ENCODE measurements at regions not wholly inside any gene's neighbourhood (a gene's known extent, or its start where the extent isn't known, plus 50 kb on each side); places are given as distances from the start of the nearest gene placed in this dataset.

- Histone ChIP-seq H3K9me3 (ENCODE audit: control insufficient read depth in 2 of 3, insufficient read depth in 1 of 3, low read length in 3 of 3) (no peaks in the 10 kb centered on the region), H3K27ac (ENCODE audit: low read depth in 2 of 2, low read length in 2 of 2) (no peak overlapping the region), H3K36me3 (ENCODE audit: control insufficient read depth in 2 of 3, insufficient read depth in 3 of 3, low read length in 3 of 3) (no peaks in the 10 kb centered on the region), H3K4me3 (ENCODE audit: low read length in 3 of 3) (no peak overlapping the region), H3K9ac (ENCODE audit: low read length in 3 of 3) (no peak overlapping the region), H3K4me1 (ENCODE audit: control insufficient read depth in 2 of 3, insufficient read depth in 2 of 3, low read depth in 1 of 3, low read length in 3 of 3) (no peaks in the 10 kb centered on the region), H3K27me3 (ENCODE audit: control insufficient read depth, insufficient read depth, low read length) (no peaks in the 10 kb centered on the region)
- FAIRE-seq (no peak), DNase-seq (no peak)
- intact Hi-C loops (cut with DNase I), result no loop called here
- no peak for TF ChIP-seq CTCF (IDR thresholded peaks at IDR 0.05; ENCODE audit: borderline replicate concordance, extremely low read depth, insufficient read depth)
These were observed 1784.2 kb upstream of the CELF4 start for GRCh38 chr18:39349801-39350200.

- no peak for TF ChIP-seq CTCF (IDR thresholded peaks at IDR 0.05; ENCODE audit: borderline replicate concordance, extremely low read depth, insufficient read depth)
- Histone ChIP-seq H3K27me3 (ENCODE audit: control insufficient read depth, insufficient read depth, low read length) (no peaks in the 10 kb centered on the region), H3K9ac (ENCODE audit: low read length in 3 of 3) (no peak overlapping the region), H3K4me1 (ENCODE audit: control insufficient read depth in 2 of 3, insufficient read depth in 2 of 3, low read depth in 1 of 3, low read length in 3 of 3) (no peaks in the 10 kb centered on the region), H3K36me3 (ENCODE audit: control insufficient read depth in 2 of 3, insufficient read depth in 3 of 3, low read length in 3 of 3) (no peaks in the 10 kb centered on the region), H3K27ac (ENCODE audit: low read depth in 2 of 2, low read length in 2 of 2) (no peak overlapping the region), H3K4me3 (ENCODE audit: low read length in 3 of 3) (no peak overlapping the region), H3K9me3 (ENCODE audit: control insufficient read depth in 2 of 3, insufficient read depth in 1 of 3, low read length in 3 of 3) (no peaks in the 10 kb centered on the region)
- DNase-seq (no peak), FAIRE-seq (no peak)
- intact Hi-C loops (cut with DNase I), result no loop called here
These were observed 1783.2 kb upstream of the CELF4 start for GRCh38 chr18:39348757-39349156.

- H3K9me3 ChIP-seq (ENCODE audit: control insufficient read depth in 2 of 3, insufficient read depth in 1 of 3, low read length in 3 of 3), result no peaks in the 10 kb centered on the region
- H3K36me3 ChIP-seq (ENCODE audit: control insufficient read depth in 2 of 3, insufficient read depth in 3 of 3, low read length in 3 of 3), result no peaks in the 10 kb centered on the region
- intact Hi-C loops (cut with DNase I), result no loop called here
- H3K27ac ChIP-seq (ENCODE audit: low read depth in 2 of 2, low read length in 2 of 2), result no peak overlapping the region
- DNase-seq, result no peak
- no peaks in the 10 kb centered on the region for H3K27me3 ChIP-seq (ENCODE audit: control insufficient read depth, insufficient read depth, low read length)
- no peaks in the 10 kb centered on the region for H3K4me1 ChIP-seq (ENCODE audit: control insufficient read depth in 2 of 3, insufficient read depth in 2 of 3, low read depth in 1 of 3, low read length in 3 of 3)
- H3K9ac ChIP-seq (ENCODE audit: low read length in 3 of 3), result no peak overlapping the region
- H3K4me3 ChIP-seq (ENCODE audit: low read length in 3 of 3), result no peak overlapping the region
- FAIRE-seq, result no peak
- TF ChIP-seq CTCF (IDR thresholded peaks at IDR 0.05; ENCODE audit: borderline replicate concordance, extremely low read depth, insufficient read depth), result no peak
These were observed 1782.1 kb upstream of the CELF4 start for GRCh38 chr18:39347701-39348100.

GRCh38 chr18:39346916-39347315 is 1781.3 kb upstream of the CELF4 start:
- intact Hi-C loops (cut with DNase I), result no loop called here
- DNase-seq (no peak), FAIRE-seq (no peak)
- H3K9ac ChIP-seq (ENCODE audit: low read length in 3 of 3), result no peak overlapping the region
- no peak overlapping the region for H3K4me3 ChIP-seq (ENCODE audit: low read length in 3 of 3)
- no peak overlapping the region for H3K27ac ChIP-seq (ENCODE audit: low read depth in 2 of 2, low read length in 2 of 2)
- no peaks in the 10 kb centered on the region for H3K9me3 ChIP-seq (ENCODE audit: control insufficient read depth in 2 of 3, insufficient read depth in 1 of 3, low read length in 3 of 3)
- H3K36me3 ChIP-seq (ENCODE audit: control insufficient read depth in 2 of 3, insufficient read depth in 3 of 3, low read length in 3 of 3), result no peaks in the 10 kb centered on the region
- no peaks in the 10 kb centered on the region for H3K27me3 ChIP-seq (ENCODE audit: control insufficient read depth, insufficient read depth, low read length)
- TF ChIP-seq CTCF (IDR thresholded peaks at IDR 0.05; ENCODE audit: borderline replicate concordance, extremely low read depth, insufficient read depth), result no peak
- no peaks in the 10 kb centered on the region for H3K4me1 ChIP-seq (ENCODE audit: control insufficient read depth in 2 of 3, insufficient read depth in 2 of 3, low read depth in 1 of 3, low read length in 3 of 3)
